ELF-1 (cell line): ENCODE measurements at regions not wholly inside any gene's neighbourhood (a gene's known extent, or its start where the extent isn't known, plus 50 kb on each side); places are given as distances from the start of the nearest gene placed in this dataset.
"Not testable (repeated sequence)": the region's sequence is repeated elsewhere in the genome, so short reads cannot be mapped to it uniquely, and the experiment has no call there.

ENCODE experiments used
- DNase-seq: peaks from one replicate; pipeline ENCODE4 v3.0.0-alpha.2; 2016; ENCODE audit warnings: low read depth, low spot score

GRCh38 chr5:68115584-68115983 is 100.0 kb upstream of the PIK3R1 start:
- DNase-seq: no peak

- no peak for DNase-seq
Measured at GRCh38 chr5:68114378-68115040, 101.0 kb upstream of the PIK3R1 start.

GRCh38 chr5:68112658-68113057 is 102.9 kb upstream of the PIK3R1 start:
- no peak for DNase-seq

- no peak for DNase-seq
Measured at GRCh38 chr5:68110894-68111293, 104.7 kb upstream of the PIK3R1 start.

GRCh38 chr5:68110264-68110663 is 105.3 kb upstream of the PIK3R1 start:
- no peak for DNase-seq

- DNase-seq: not testable (repeated sequence)
Measured at GRCh38 chr5:68104217-68104616, 111.3 kb upstream of the PIK3R1 start.

- DNase-seq: not testable (repeated sequence)
Measured at GRCh38 chr5:68103297-68103696, 112.3 kb upstream of the PIK3R1 start.

- no peak for DNase-seq
Measured at GRCh38 chr5:68099327-68099726, 116.2 kb upstream of the PIK3R1 start.

- no peak for DNase-seq
Measured at GRCh38 chr5:68093455-68094159, 121.9 kb upstream of the PIK3R1 start.

GRCh38 chr5:68088302-68088701 is 127.3 kb upstream of the PIK3R1 start:
- no peak for DNase-seq

- DNase-seq: no peak
Measured at GRCh38 chr5:68087866-68088265, 127.7 kb upstream of the PIK3R1 start.

- DNase-seq: no peak
Measured at GRCh38 chr5:68086857-68087256, 128.7 kb upstream of the PIK3R1 start.

GRCh38 chr5:68086439-68086838 is 129.1 kb upstream of the PIK3R1 start:
- DNase-seq: no peak

- DNase-seq: no peak
Measured at GRCh38 chr5:68084396-68084795, 131.2 kb upstream of the PIK3R1 start.

- no peak for DNase-seq
Measured at GRCh38 chr5:68080282-68081050, 135.1 kb upstream of the PIK3R1 start.

- DNase-seq: peak; percentile 46
Measured at GRCh38 chr5:68077349-68077894, 138.1 kb upstream of the PIK3R1 start.

GRCh38 chr5:68074633-68075032 is 140.9 kb upstream of the PIK3R1 start:
- DNase-seq: no peak

- DNase-seq: no peak
Measured at GRCh38 chr5:68074048-68074632, 141.4 kb upstream of the PIK3R1 start.

GRCh38 chr5:68071736-68072135 is 143.8 kb upstream of the PIK3R1 start:
- DNase-seq: no peak

GRCh38 chr5:68071282-68071632 is 144.3 kb upstream of the PIK3R1 start:
- DNase-seq: no peak

GRCh38 chr5:68070591-68071281 is 144.8 kb upstream of the PIK3R1 start:
- no peak for DNase-seq
